Spinal cord (tissue), 9 donors: ENCODE measurements at regions not wholly inside any gene's neighbourhood (a gene's known extent, or its start where the extent isn't known, plus 50 kb on each side); places are given as distances from the start of the nearest gene placed in this dataset.
"Not testable (repeated sequence)": the region's sequence is repeated elsewhere in the genome, so short reads cannot be mapped to it uniquely, and the experiment has no call there.

ENCODE experiments used
- DNase-seq, 6 donors: peaks; one replicate each; pipeline versions ENCODE4 v3.0.0 to v3.0.0-alpha.2; 2013 to 2015; ENCODE audit warnings: low spot score in 6 of 6, low read depth in 4 of 6
- H3K27ac ChIP-seq: one replicate; pipeline ENCODE4 v1.5.1; 2013; ENCODE audit warnings: low read depth, low read length, control low read depth
- H3K27me3 ChIP-seq: one replicate; pipeline ENCODE4 v1.6.1; 2013; ENCODE audit warnings: low read length; ENCODE audit not compliant: control insufficient read depth, insufficient read depth
- H3K36me3 ChIP-seq: one replicate; pipeline ENCODE4 v1.6.1; 2013; ENCODE audit warnings: low read length; ENCODE audit not compliant: control insufficient read depth, insufficient read depth
- H3K4me1 ChIP-seq: one replicate; pipeline ENCODE4 v1.6.1; 2013; ENCODE audit warnings: low read length; ENCODE audit not compliant: control insufficient read depth, insufficient read depth
- H3K4me3 ChIP-seq: one replicate; pipeline ENCODE4 v1.5.1; 2013; ENCODE audit warnings: low read depth, low read length, control low read depth
- H3K9me3 ChIP-seq: one replicate; pipeline ENCODE4 v1.6.1; 2013; ENCODE audit warnings: low read length; ENCODE audit not compliant: control insufficient read depth, insufficient read depth
- WGBS: methylation state at CpG from one replicate; pipeline ENCODE4 v1.1.5; 2013; ENCODE audit warnings: missing lambda C conversion rate; ENCODE audit not compliant: insufficient coverage; 5-methylcytosine and 5-hydroxymethylcytosine counted together
- donor health status: healthy.

- H3K36me3 ChIP-seq, H3K27ac ChIP-seq, H3K4me3 ChIP-seq, DNase-seq, H3K9me3 ChIP-seq, H3K27me3 ChIP-seq, H3K4me1 ChIP-seq: not testable (repeated sequence)
- WGBS: 100% methylated on average over 1 of the region's 2 CpGs
Observed at GRCh38 chr3:20716425-20716824, 530.4 kb upstream of the SGO1 start.

- Histone ChIP-seq H3K36me3 (no peaks in the 10 kb centered on the region), H3K4me1 (no peaks in the 10 kb centered on the region), H3K27ac (no peak overlapping the region), H3K9me3 (no peaks in the 10 kb centered on the region), H3K27me3 (no peaks in the 10 kb centered on the region), H3K4me3 (no peak overlapping the region)
- DNase-seq: peak in 2 of 6 donors; percentile 44 to 69
- WGBS: no CpG with 5 or more reads among the region's 1 CpG
Observed at GRCh38 chr3:20701641-20702040, 515.6 kb upstream of the SGO1 start.

- H3K4me3 ChIP-seq: no peak overlapping the region
- peak in 2 of 6 donors; percentile 36 to 95 for DNase-seq
- no peaks in the 10 kb centered on the region for H3K4me1 ChIP-seq
- H3K9me3 ChIP-seq: no peaks in the 10 kb centered on the region
- H3K27me3 ChIP-seq: no peaks in the 10 kb centered on the region
- 74% methylated on average over 2 of the region's 2 CpGs for WGBS
- no peaks in the 10 kb centered on the region for H3K36me3 ChIP-seq
- H3K27ac ChIP-seq: no peak overlapping the region
Observed at GRCh38 chr3:20700714-20701113, 514.7 kb upstream of the SGO1 start.

- Histone ChIP-seq H3K9me3 (no peaks in the 10 kb centered on the region), H3K36me3 (no peaks in the 10 kb centered on the region), H3K27ac (no peak overlapping the region), H3K4me3 (no peak overlapping the region), H3K27me3 (no peaks in the 10 kb centered on the region), H3K4me1 (no peaks in the 10 kb centered on the region)
- no peak for DNase-seq
- 93% methylated on average over 2 of the region's 5 CpGs for WGBS
Observed at GRCh38 chr3:20698896-20699295, 512.9 kb upstream of the SGO1 start.

GRCh38 chr3:20696388-20697150, 510.6 kb upstream of the SGO1 start:
- WGBS: 72% methylated on average over 2 of the region's 4 CpGs
- no peak for DNase-seq
- H3K36me3 ChIP-seq: no peaks in the 10 kb centered on the region
- H3K4me3 ChIP-seq: no peak overlapping the region
- no peaks in the 10 kb centered on the region for H3K4me1 ChIP-seq
- no peak overlapping the region for H3K27ac ChIP-seq
- H3K27me3 ChIP-seq: no peaks in the 10 kb centered on the region
- no peaks in the 10 kb centered on the region for H3K9me3 ChIP-seq

- H3K36me3 ChIP-seq: no peaks in the 10 kb centered on the region
- WGBS: no CpG with 5 or more reads among the region's 2 CpGs
- DNase-seq: no peak
- no peak overlapping the region for H3K4me3 ChIP-seq
- no peaks in the 10 kb centered on the region for H3K27me3 ChIP-seq
- no peaks in the 10 kb centered on the region for H3K4me1 ChIP-seq
- no peak overlapping the region for H3K27ac ChIP-seq
- H3K9me3 ChIP-seq: no peaks in the 10 kb centered on the region
Observed at GRCh38 chr3:20692675-20693074, 506.7 kb upstream of the SGO1 start.

GRCh38 chr3:20683910-20684309, 497.9 kb upstream of the SGO1 start:
- Histone ChIP-seq H3K9me3 (no peaks in the 10 kb centered on the region), H3K36me3 (no peaks in the 10 kb centered on the region), H3K27me3 (no peaks in the 10 kb centered on the region), H3K27ac (no peak overlapping the region), H3K4me1 (no peaks in the 10 kb centered on the region), H3K4me3 (no peak overlapping the region)
- DNase-seq: peak in 1 of 6 donors; percentile 28
- WGBS: no CpG with 5 or more reads among the region's 3 CpGs

GRCh38 chr3:20682573-20682972, 496.6 kb upstream of the SGO1 start:
- H3K36me3 ChIP-seq: no peaks in the 10 kb centered on the region
- H3K27ac ChIP-seq: no peak overlapping the region
- H3K4me3 ChIP-seq: no peak overlapping the region
- no peak for DNase-seq
- H3K27me3 ChIP-seq: no peaks in the 10 kb centered on the region
- H3K9me3 ChIP-seq: no peaks in the 10 kb centered on the region
- H3K4me1 ChIP-seq: no peaks in the 10 kb centered on the region
- WGBS: 80% methylated on average over 2 of the region's 5 CpGs

GRCh38 chr3:20680990-20681628, 495.1 kb upstream of the SGO1 start:
- no CpG with 5 or more reads among the region's 1 CpG for WGBS

GRCh38 chr3:20673866-20674265, 487.9 kb upstream of the SGO1 start:
- Histone ChIP-seq H3K4me3 (no peak overlapping the region), H3K4me1 (no peaks in the 10 kb centered on the region), H3K36me3 (no peaks in the 10 kb centered on the region), H3K27me3 (no peaks in the 10 kb centered on the region), H3K27ac (no peak overlapping the region), H3K9me3 (no peaks in the 10 kb centered on the region)
- no peak for DNase-seq
- WGBS: no CpG with 5 or more reads among the region's 1 CpG

More at GRCh38 chr3:20680990-20681628, 495.1 kb upstream of the SGO1 start:
- Histone ChIP-seq H3K4me3 (no peak overlapping the region), H3K36me3 (no peaks in the 10 kb centered on the region), H3K9me3 (no peaks in the 10 kb centered on the region), H3K27ac (no peak overlapping the region), H3K4me1 (no peaks in the 10 kb centered on the region), H3K27me3 (no peaks in the 10 kb centered on the region)
- DNase-seq: no peak
